ENCODE measurements at regions not wholly inside any gene's neighbourhood (a gene's known extent, or its start where the extent isn't known, plus 50 kb on each side); places are given as distances from the start of the nearest gene placed in this dataset.
"Not testable (repeated sequence)": the region's sequence is repeated elsewhere in the genome, so short reads cannot be mapped to it uniquely, and the experiment has no call there.

- DNase-seq (ENCODE audit: low read depth), result no peak
Observed at GRCh38 chr4:82181789-82182188, 192.0 kb downstream of the HNRNPD start.

- no peak for DNase-seq (ENCODE audit: low read depth)
Observed at GRCh38 chr4:82172186-82172585, 201.6 kb downstream of the HNRNPD start.

GRCh38 chr4:82171531-82172155 lies 202.1 kb downstream of the HNRNPD start:
- no peak for DNase-seq (ENCODE audit: low read depth)

- no peak for DNase-seq (ENCODE audit: low read depth)
Observed at GRCh38 chr4:82149750-82150149, 224.0 kb downstream of the HNRNPD start.

- DNase-seq (ENCODE audit: low read depth), result no peak
Observed at GRCh38 chr4:82145850-82146249, 227.9 kb downstream of the HNRNPD start.

- no peak for DNase-seq (ENCODE audit: low read depth)
Observed at GRCh38 chr4:82140422-82140821, 233.4 kb downstream of the HNRNPD start.

GRCh38 chr4:82139287-82139686 lies 234.5 kb downstream of the HNRNPD start:
- no peak for DNase-seq (ENCODE audit: low read depth)

GRCh38 chr4:82138374-82138773 lies 235.4 kb downstream of the HNRNPD start:
- no peak for DNase-seq (ENCODE audit: low read depth)

- no peak for DNase-seq (ENCODE audit: low read depth)
Observed at GRCh38 chr4:82136161-82136801, 237.5 kb downstream of the HNRNPD start.

- DNase-seq (ENCODE audit: low read depth), result no peak
Observed at GRCh38 chr4:82128355-82128754, 245.4 kb downstream of the HNRNPD start.

- no peak for DNase-seq (ENCODE audit: low read depth)
Observed at GRCh38 chr4:82126512-82127040, 247.2 kb downstream of the HNRNPD start.

- no peak for DNase-seq (ENCODE audit: low read depth)
Observed at GRCh38 chr4:82125787-82126297, 247.9 kb downstream of the HNRNPD start.

GRCh38 chr4:82124932-82125786 lies 248.6 kb downstream of the HNRNPD start:
- no peak for DNase-seq (ENCODE audit: low read depth)

- no peak for DNase-seq (ENCODE audit: low read depth)
Observed at GRCh38 chr4:82124365-82124764, 249.4 kb downstream of the HNRNPD start.

GRCh38 chr4:82123934-82124333 lies 249.9 kb downstream of the HNRNPD start:
- no peak for DNase-seq (ENCODE audit: low read depth)

GRCh38 chr4:82115183-82115582 lies 258.6 kb downstream of the HNRNPD start:
- DNase-seq (ENCODE audit: low read depth), result not testable (repeated sequence)

- no peak for DNase-seq (ENCODE audit: low read depth)
Observed at GRCh38 chr4:82108506-82108905, 265.3 kb downstream of the HNRNPD start.

- DNase-seq (ENCODE audit: low read depth), result no peak
Observed at GRCh38 chr4:82104578-82104977, 269.2 kb downstream of the HNRNPD start.

- no peak for DNase-seq (ENCODE audit: low read depth)
Observed at GRCh38 chr4:82099928-82100579, 273.7 kb downstream of the HNRNPD start.

GRCh38 chr4:82097504-82097903 lies 276.3 kb downstream of the HNRNPD start:
- no peak for DNase-seq (ENCODE audit: low read depth)

GRCh38 chr4:82090717-82091116 lies 283.1 kb downstream of the HNRNPD start:
- DNase-seq (ENCODE audit: low read depth), result no peak

GRCh38 chr4:82084747-82085146 lies 289.0 kb downstream of the HNRNPD start:
- no peak for DNase-seq (ENCODE audit: low read depth)
